ENCODE measurements at regions not wholly inside any gene's neighbourhood (a gene's known extent, or its start where the extent isn't known, plus 50 kb on each side); places are given as distances from the start of the nearest gene placed in this dataset.

GRCh38 chr13:87123987-87124784, 547.0 kb upstream of the SLITRK5 start:
- H3K36me3 ChIP-seq (ENCODE audit: low read depth) = no peaks in the 10 kb centered on the region
- ATAC-seq (ENCODE audit: low read depth) = peak; percentile 99
- H3K4me3 ChIP-seq (ENCODE audit: severe bottlenecking) = no peak overlapping the region
- peak overlapping the region; percentile 32 for H3K27ac ChIP-seq (ENCODE audit: poor library complexity, severe bottlenecking)
- no peak for TF ChIP-seq CTCF (IDR thresholded peaks at IDR 0.05; ENCODE audit: poor library complexity, severe bottlenecking)
- no peaks in the 10 kb centered on the region for H3K27me3 ChIP-seq (ENCODE audit: insufficient read depth, poor library complexity, severe bottlenecking)
- H3K9me3 ChIP-seq (ENCODE audit: severe bottlenecking) = no peaks in the 10 kb centered on the region
- DNase-seq (ENCODE audit: low spot score) = peak; percentile 88
- peaks cover 10% of the 10 kb centered on the region for H3K4me1 ChIP-seq (ENCODE audit: insufficient read depth, poor library complexity, severe bottlenecking)

GRCh38 chr13:87124785-87125074, 546.4 kb upstream of the SLITRK5 start:
- no peaks in the 10 kb centered on the region for H3K9me3 ChIP-seq (ENCODE audit: severe bottlenecking)
- no peaks in the 10 kb centered on the region for H3K27me3 ChIP-seq (ENCODE audit: insufficient read depth, poor library complexity, severe bottlenecking)
- no peak for TF ChIP-seq CTCF (IDR thresholded peaks at IDR 0.05; ENCODE audit: poor library complexity, severe bottlenecking)
- no peaks in the 10 kb centered on the region for H3K36me3 ChIP-seq (ENCODE audit: low read depth)
- ATAC-seq (ENCODE audit: low read depth) = no peak
- H3K4me1 ChIP-seq (ENCODE audit: insufficient read depth, poor library complexity, severe bottlenecking) = peaks cover 10% of the 10 kb centered on the region
- H3K4me3 ChIP-seq (ENCODE audit: severe bottlenecking) = no peak overlapping the region
- DNase-seq (ENCODE audit: low spot score) = no peak
- H3K27ac ChIP-seq (ENCODE audit: poor library complexity, severe bottlenecking) = peak overlapping the region; percentile 32

GRCh38 chr13:87128036-87128435, 543.1 kb upstream of the SLITRK5 start:
- Histone ChIP-seq H3K27me3 (ENCODE audit: insufficient read depth, poor library complexity, severe bottlenecking) (no peaks in the 10 kb centered on the region), H3K36me3 (ENCODE audit: low read depth) (no peaks in the 10 kb centered on the region), H3K27ac (ENCODE audit: poor library complexity, severe bottlenecking) (no peak overlapping the region), H3K9me3 (ENCODE audit: severe bottlenecking) (no peaks in the 10 kb centered on the region), H3K4me1 (ENCODE audit: insufficient read depth, poor library complexity, severe bottlenecking) (peaks cover 10% of the 10 kb centered on the region), H3K4me3 (ENCODE audit: severe bottlenecking) (no peak overlapping the region)
- ATAC-seq (ENCODE audit: low read depth) = no peak
- no peak for DNase-seq (ENCODE audit: low spot score)
- TF ChIP-seq CTCF (IDR thresholded peaks at IDR 0.05; ENCODE audit: poor library complexity, severe bottlenecking) = no peak

GRCh38 chr13:87128491-87128890, 542.7 kb upstream of the SLITRK5 start:
- H3K9me3 ChIP-seq (ENCODE audit: severe bottlenecking) = no peaks in the 10 kb centered on the region
- no peak for TF ChIP-seq CTCF (IDR thresholded peaks at IDR 0.05; ENCODE audit: poor library complexity, severe bottlenecking)
- H3K4me1 ChIP-seq (ENCODE audit: insufficient read depth, poor library complexity, severe bottlenecking) = peaks cover 10% of the 10 kb centered on the region
- H3K27ac ChIP-seq (ENCODE audit: poor library complexity, severe bottlenecking) = no peak overlapping the region
- H3K36me3 ChIP-seq (ENCODE audit: low read depth) = no peaks in the 10 kb centered on the region
- H3K4me3 ChIP-seq (ENCODE audit: severe bottlenecking) = no peak overlapping the region
- no peak for DNase-seq (ENCODE audit: low spot score)
- ATAC-seq (ENCODE audit: low read depth) = no peak
- no peaks in the 10 kb centered on the region for H3K27me3 ChIP-seq (ENCODE audit: insufficient read depth, poor library complexity, severe bottlenecking)

- DNase-seq (ENCODE audit: low spot score) = no peak
- no peak for TF ChIP-seq CTCF (IDR thresholded peaks at IDR 0.05; ENCODE audit: poor library complexity, severe bottlenecking)
- Histone ChIP-seq H3K4me3 (ENCODE audit: severe bottlenecking) (no peak overlapping the region), H3K27ac (ENCODE audit: poor library complexity, severe bottlenecking) (no peak overlapping the region), H3K36me3 (ENCODE audit: low read depth) (no peaks in the 10 kb centered on the region), H3K27me3 (ENCODE audit: insufficient read depth, poor library complexity, severe bottlenecking) (no peaks in the 10 kb centered on the region), H3K9me3 (ENCODE audit: severe bottlenecking) (no peaks in the 10 kb centered on the region), H3K4me1 (ENCODE audit: insufficient read depth, poor library complexity, severe bottlenecking) (peaks cover 5% of the 10 kb centered on the region)
- no peak for ATAC-seq (ENCODE audit: low read depth)
Observed at GRCh38 chr13:87129602-87130300, 541.4 kb upstream of the SLITRK5 start.
